Transverse colon (tissue), 4 donors: ENCODE measurements at regions not wholly inside any gene's neighbourhood (a gene's known extent, or its start where the extent isn't known, plus 50 kb on each side); places are given as distances from the start of the nearest gene placed in this dataset.
"Not testable (repeated sequence)": the region's sequence is repeated elsewhere in the genome, so short reads cannot be mapped to it uniquely, and the experiment has no call there.

Experiments
- DNase-seq: peaks from one replicate; pipeline ENCODE4 v3.0.0-alpha.2; 2019
- H3K27ac ChIP-seq, 4 donors: fragments of 200-600 bp; sonication (generic); 2 replicates each; pipeline ENCODE4 v1.5.1; 2016 to 2018; ENCODE audit warnings: inconsistent platforms in 4 of 4
- H3K27me3 ChIP-seq: fragments of 200-600 bp; sonication (generic); 2 replicates; pipeline ENCODE4 v1.5.1; 2017; ENCODE audit warnings: inconsistent platforms
- H3K36me3 ChIP-seq, 4 donors: fragments of 200-600 bp; sonication (generic); 2 replicates each; pipeline ENCODE4 v1.5.1; 2017 to 2019; ENCODE audit warnings: inconsistent platforms in 4 of 4
- H3K4me1 ChIP-seq, 4 donors: fragments of 200-600 bp; sonication (generic); 2 replicates each; pipeline ENCODE4 v1.5.1; 2017 to 2020; ENCODE audit warnings: inconsistent platforms in 4 of 4
- H3K4me3 ChIP-seq, 4 donors: fragments of 200-600 bp; sonication (generic); 1 replicate in 1 of 4; 2 replicates in 3 of 4; pipeline versions ENCODE4 v1.5.1 to v1.6.1; 2017 to 2019; ENCODE audit warnings: inconsistent platforms in 4 of 4
- H3K9me3 ChIP-seq, 2 donors: fragments of 200-600 bp; sonication (generic); 2 replicates each; pipeline ENCODE4 v1.5.1; 2017 to 2019; ENCODE audit warnings: inconsistent platforms in 2 of 2
- EP300 ChIP-seq: sonication (generic); formaldehyde crosslinking; IDR thresholded peaks from one replicate; pipeline ENCODE4 v1.6.1; 2017; ENCODE audit warnings: antibody characterized with exemption, low read depth
- POLR2A ChIP-seq: fragments of 450-650 bp; IDR thresholded peaks from one replicate; pipeline ENCODE4 v1.6.1; 2016; ENCODE audit warnings: antibody characterized with exemption, mild to moderate bottlenecking, moderate library complexity
- POLR2AphosphoS5 ChIP-seq, 3 donors: sonication (generic); formaldehyde crosslinking; IDR thresholded peaks; one replicate each; pipeline ENCODE4 v1.6.1; 2016; ENCODE audit warnings: antibody characterized with exemption in 3 of 3
- WGBS, 2 donors: methylation state at CpG; one replicate each; pipeline ENCODE4 v1.1.5; 2018; ENCODE audit warnings: low coverage in 1 of 2; 5-methylcytosine and 5-hydroxymethylcytosine counted together
- in situ Hi-C, 4 donors: fragments of 200-750 bp; cut with MboI; loops; one replicate each; pipeline versions ENCODE4 v1.15.0 to v1.15.1; 2017; ENCODE audit warnings: low sequenced_read_pairs in 3 of 4, low pct_ligation_motif_present in 1 of 4, low pct_unique_long_range_greater_than_20kb in 1 of 4
- intact Hi-C: fragments of 100-400 bp; cut with DNase I; formaldehyde crosslinking; loops from one replicate; pipeline ENCODE4 v1.15.1; 2023; ENCODE audit warnings: low total_unique reads
- TF ChIP-seq, protein P1 (sequence below), 5 experiments: fragments of 200-600 bp in 3 of 5; fragments of 450-650 bp in 2 of 5; sonication (generic) in 3 of 5; IDR thresholded peaks; 1 replicate in 2 of 5; 2 replicates in 3 of 5; pipeline ENCODE4 v1.5.1; 2016 to 2017; ENCODE audit warnings: antibody characterized with exemption in 5 of 5, inconsistent platforms in 3 of 5, mild to moderate bottlenecking in 2 of 5, moderate library complexity in 1 of 5

GRCh38 chr2:192687015-192687414, 492.3 kb upstream of the TMEFF2 start:
- Histone ChIP-seq H3K4me3 (no peak overlapping the region), H3K27ac (no peak overlapping the region), H3K9me3 (no peaks in the 10 kb centered on the region), H3K27me3 (no peaks in the 10 kb centered on the region), H3K4me1 (no peaks in the 10 kb centered on the region), H3K36me3 (no peaks in the 10 kb centered on the region)
- TF ChIP-seq EP300 (no peak), POLR2A (no peak), POLR2AphosphoS5 (IDR thresholded peaks at IDR 0.05) (no peak)
- TF ChIP-seq, protein P1, sequence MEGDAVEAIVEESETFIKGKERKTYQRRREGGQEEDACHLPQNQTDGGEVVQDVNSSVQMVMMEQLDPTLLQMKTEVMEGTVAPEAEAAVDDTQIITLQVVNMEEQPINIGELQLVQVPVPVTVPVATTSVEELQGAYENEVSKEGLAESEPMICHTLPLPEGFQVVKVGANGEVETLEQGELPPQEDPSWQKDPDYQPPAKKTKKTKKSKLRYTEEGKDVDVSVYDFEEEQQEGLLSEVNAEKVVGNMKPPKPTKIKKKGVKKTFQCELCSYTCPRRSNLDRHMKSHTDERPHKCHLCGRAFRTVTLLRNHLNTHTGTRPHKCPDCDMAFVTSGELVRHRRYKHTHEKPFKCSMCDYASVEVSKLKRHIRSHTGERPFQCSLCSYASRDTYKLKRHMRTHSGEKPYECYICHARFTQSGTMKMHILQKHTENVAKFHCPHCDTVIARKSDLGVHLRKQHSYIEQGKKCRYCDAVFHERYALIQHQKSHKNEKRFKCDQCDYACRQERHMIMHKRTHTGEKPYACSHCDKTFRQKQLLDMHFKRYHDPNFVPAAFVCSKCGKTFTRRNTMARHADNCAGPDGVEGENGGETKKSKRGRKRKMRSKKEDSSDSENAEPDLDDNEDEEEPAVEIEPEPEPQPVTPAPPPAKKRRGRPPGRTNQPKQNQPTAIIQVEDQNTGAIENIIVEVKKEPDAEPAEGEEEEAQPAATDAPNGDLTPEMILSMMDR (IDR thresholded peaks at IDR 0.05) = no peak
- in situ Hi-C loops = no loop called here
- DNase-seq = no peak
- intact Hi-C loops = no loop called here
- WGBS, 2 donors = 46 to 61% methylated on average over 3 of the region's 3 CpGs

- H3K27ac ChIP-seq, in situ Hi-C loops, H3K36me3 ChIP-seq, intact Hi-C loops, DNase-seq, H3K9me3 ChIP-seq, H3K4me1 ChIP-seq, H3K4me3 ChIP-seq, H3K27me3 ChIP-seq: not testable (repeated sequence)
- WGBS, 2 donors = 96 to 97% methylated on average over 27 of the region's 27 CpGs
These were observed 487.8 kb upstream of the TMEFF2 start for GRCh38 chr2:192682511-192682910.

- Histone ChIP-seq H3K4me3 (no peak overlapping the region), H3K36me3 (no peaks in the 10 kb centered on the region), H3K9me3 (no peaks in the 10 kb centered on the region), H3K27ac (no peak overlapping the region), H3K4me1 (no peaks in the 10 kb centered on the region), H3K27me3 (no peaks in the 10 kb centered on the region)
- in situ Hi-C loops = no loop called here
- TF ChIP-seq POLR2A = no peak
- no peak for TF ChIP-seq EP300
- TF ChIP-seq, protein P1 (IDR thresholded peaks at IDR 0.05) = no peak
- TF ChIP-seq POLR2AphosphoS5 (IDR thresholded peaks at IDR 0.05) = no peak
- WGBS, 2 donors = 82 to 86% methylated on average over 5 of the region's 5 CpGs
- intact Hi-C loops = no loop called here
- DNase-seq = no peak
These were observed 480.9 kb upstream of the TMEFF2 start for GRCh38 chr2:192675681-192676080.

GRCh38 chr2:192669505-192670091, 474.9 kb upstream of the TMEFF2 start:
- Histone ChIP-seq H3K36me3 (no peaks in the 10 kb centered on the region), H3K9me3 (no peaks in the 10 kb centered on the region), H3K27ac (no peak overlapping the region), H3K4me1 (no peaks in the 10 kb centered on the region), H3K4me3 (no peak overlapping the region), H3K27me3 (no peaks in the 10 kb centered on the region)
- no peak for DNase-seq
- 82 to 92% methylated on average over 4 to 8 of the region's 8 CpGs for WGBS, 2 donors
- intact Hi-C loops (no loop called here), in situ Hi-C loops (no loop called here)
- no peak for TF ChIP-seq POLR2A
- TF ChIP-seq EP300 = no peak
- TF ChIP-seq, protein P1 (IDR thresholded peaks at IDR 0.05) = no peak
- no peak for TF ChIP-seq POLR2AphosphoS5 (IDR thresholded peaks at IDR 0.05)

- H3K27ac ChIP-seq, DNase-seq, H3K27me3 ChIP-seq, H3K36me3 ChIP-seq, H3K4me3 ChIP-seq, intact Hi-C loops, in situ Hi-C loops, H3K4me1 ChIP-seq, H3K9me3 ChIP-seq: not testable (repeated sequence)
- whole genome bisulfite sequencing, 2 donors = 67 to 78% methylated on average over 3 to 4 of the region's 4 CpGs
These were observed 465.8 kb upstream of the TMEFF2 start for GRCh38 chr2:192660555-192660954.
